SK-N-MC (cell line): ENCODE measurements at regions not wholly inside any gene's neighbourhood (a gene's known extent, or its start where the extent isn't known, plus 50 kb on each side); places are given as distances from the start of the nearest gene placed in this dataset.

Experiments
- EZH2 ChIP-seq: fragments of 200-600 bp; sonication (generic); IDR thresholded peaks from one replicate; pipeline ENCODE4 v1.6.1; 2017; ENCODE audit warnings: antibody characterized with exemption
- POLR2AphosphoS5 ChIP-seq: IDR thresholded peaks from 2 replicates; pipeline ENCODE4 v1.6.1; 2012; ENCODE audit warnings: mild to moderate bottlenecking, low read depth, low read length, borderline replicate concordance

GRCh38 chr2:136482966-136483365 is 282.4 kb upstream of the THSD7B start:
- TF ChIP-seq POLR2AphosphoS5 (no peak), EZH2 (no peak)
